H1 (cell line): ENCODE measurements at regions not wholly inside any gene's neighbourhood (a gene's known extent, or its start where the extent isn't known, plus 50 kb on each side); places are given as distances from the start of the nearest gene placed in this dataset.

ENCODE experiments used
- BRCA1 ChIP-seq: IDR thresholded peaks from 2 replicates; pipeline ENCODE4 v1.6.1; 2012; ENCODE audit warnings: low read depth, low read length, improper control_type of control experiment
- CREB1 ChIP-seq: IDR thresholded peaks from 2 replicates; pipeline ENCODE4 v1.6.1; 2012; ENCODE audit warnings: inconsistent platforms
- EP300 ChIP-seq, 2 experiments: IDR thresholded peaks; 1 replicate in 1 of 2; 2 replicates in 1 of 2; pipeline ENCODE4 v1.6.1; 2011 to 2012; ENCODE audit warnings: low read depth in 2 of 2, low read length in 2 of 2, mild to moderate bottlenecking in 2 of 2, borderline replicate concordance in 1 of 2, inconsistent platforms in 1 of 2, moderate library complexity in 1 of 2
- GTF2F1 ChIP-seq: IDR thresholded peaks from 2 replicates; pipeline ENCODE4 v1.6.1; 2012; ENCODE audit warnings: low read depth, low read length, improper control_type of control experiment, borderline replicate concordance
- JUND ChIP-seq: IDR thresholded peaks from 2 replicates; pipeline ENCODE4 v1.6.1; 2011; ENCODE audit warnings: mild to moderate bottlenecking, improper control_type of control experiment, low read length
- SP2 ChIP-seq: IDR thresholded peaks from 2 replicates; pipeline ENCODE4 v1.6.1; 2012; ENCODE audit warnings: mild to moderate bottlenecking, low read length, inconsistent platforms
- TEAD4 ChIP-seq: IDR thresholded peaks from 2 replicates; pipeline ENCODE4 v1.6.1; 2012; ENCODE audit warnings: low read depth, low read length, inconsistent platforms, mixed read lengths
- TF ChIP-seq, protein P1 (sequence below): fragments of 300-600 bp; sonication (generic); IDR thresholded peaks from 2 replicates; pipeline ENCODE4 v1.7.1; 2012; ENCODE audit warnings: low read length, moderate library complexity, mild to moderate bottlenecking, inconsistent platforms; ENCODE audit not compliant: insufficient replicate concordance
- TF ChIP-seq, protein P2 (sequence below): IDR thresholded peaks from 2 replicates; pipeline ENCODE4 v1.6.1; 2012; ENCODE audit warnings: inconsistent platforms
- TF ChIP-seq, protein P3 (sequence below), 3 experiments: IDR thresholded peaks; 1 replicate in 2 of 3; 2 replicates in 1 of 3; pipeline versions ENCODE4 v1.5.1 to v1.6.1; 2011; ENCODE audit warnings: low read length in 3 of 3, mild to moderate bottlenecking in 3 of 3, inconsistent platforms in 2 of 3, low read depth in 1 of 3, moderate library complexity in 1 of 3; ENCODE audit not compliant: insufficient read depth in 1 of 3; ENCODE audit errors: control extremely low read depth in 1 of 3

DNA sequence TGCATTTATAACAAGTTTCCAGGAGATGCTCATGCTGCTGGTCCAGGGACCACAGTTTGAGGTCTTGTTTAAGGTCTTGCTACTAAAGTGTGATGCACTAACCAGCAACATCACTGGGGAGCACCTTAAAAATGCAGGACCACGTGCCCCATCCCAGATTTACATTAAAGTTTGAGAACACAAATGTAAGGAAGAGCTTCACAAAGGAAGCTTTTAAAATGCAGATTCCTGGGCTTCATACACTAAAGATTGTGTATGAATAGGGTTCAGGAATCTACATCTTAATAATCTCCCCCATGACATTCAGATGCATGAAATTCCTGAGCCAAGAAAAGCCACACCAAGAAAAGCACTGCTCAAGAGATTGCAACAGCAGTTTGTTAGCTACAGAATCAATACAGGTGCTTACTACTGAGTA lies 235.3 kb upstream of the TANK start (continued):
- TF ChIP-seq, protein P1, sequence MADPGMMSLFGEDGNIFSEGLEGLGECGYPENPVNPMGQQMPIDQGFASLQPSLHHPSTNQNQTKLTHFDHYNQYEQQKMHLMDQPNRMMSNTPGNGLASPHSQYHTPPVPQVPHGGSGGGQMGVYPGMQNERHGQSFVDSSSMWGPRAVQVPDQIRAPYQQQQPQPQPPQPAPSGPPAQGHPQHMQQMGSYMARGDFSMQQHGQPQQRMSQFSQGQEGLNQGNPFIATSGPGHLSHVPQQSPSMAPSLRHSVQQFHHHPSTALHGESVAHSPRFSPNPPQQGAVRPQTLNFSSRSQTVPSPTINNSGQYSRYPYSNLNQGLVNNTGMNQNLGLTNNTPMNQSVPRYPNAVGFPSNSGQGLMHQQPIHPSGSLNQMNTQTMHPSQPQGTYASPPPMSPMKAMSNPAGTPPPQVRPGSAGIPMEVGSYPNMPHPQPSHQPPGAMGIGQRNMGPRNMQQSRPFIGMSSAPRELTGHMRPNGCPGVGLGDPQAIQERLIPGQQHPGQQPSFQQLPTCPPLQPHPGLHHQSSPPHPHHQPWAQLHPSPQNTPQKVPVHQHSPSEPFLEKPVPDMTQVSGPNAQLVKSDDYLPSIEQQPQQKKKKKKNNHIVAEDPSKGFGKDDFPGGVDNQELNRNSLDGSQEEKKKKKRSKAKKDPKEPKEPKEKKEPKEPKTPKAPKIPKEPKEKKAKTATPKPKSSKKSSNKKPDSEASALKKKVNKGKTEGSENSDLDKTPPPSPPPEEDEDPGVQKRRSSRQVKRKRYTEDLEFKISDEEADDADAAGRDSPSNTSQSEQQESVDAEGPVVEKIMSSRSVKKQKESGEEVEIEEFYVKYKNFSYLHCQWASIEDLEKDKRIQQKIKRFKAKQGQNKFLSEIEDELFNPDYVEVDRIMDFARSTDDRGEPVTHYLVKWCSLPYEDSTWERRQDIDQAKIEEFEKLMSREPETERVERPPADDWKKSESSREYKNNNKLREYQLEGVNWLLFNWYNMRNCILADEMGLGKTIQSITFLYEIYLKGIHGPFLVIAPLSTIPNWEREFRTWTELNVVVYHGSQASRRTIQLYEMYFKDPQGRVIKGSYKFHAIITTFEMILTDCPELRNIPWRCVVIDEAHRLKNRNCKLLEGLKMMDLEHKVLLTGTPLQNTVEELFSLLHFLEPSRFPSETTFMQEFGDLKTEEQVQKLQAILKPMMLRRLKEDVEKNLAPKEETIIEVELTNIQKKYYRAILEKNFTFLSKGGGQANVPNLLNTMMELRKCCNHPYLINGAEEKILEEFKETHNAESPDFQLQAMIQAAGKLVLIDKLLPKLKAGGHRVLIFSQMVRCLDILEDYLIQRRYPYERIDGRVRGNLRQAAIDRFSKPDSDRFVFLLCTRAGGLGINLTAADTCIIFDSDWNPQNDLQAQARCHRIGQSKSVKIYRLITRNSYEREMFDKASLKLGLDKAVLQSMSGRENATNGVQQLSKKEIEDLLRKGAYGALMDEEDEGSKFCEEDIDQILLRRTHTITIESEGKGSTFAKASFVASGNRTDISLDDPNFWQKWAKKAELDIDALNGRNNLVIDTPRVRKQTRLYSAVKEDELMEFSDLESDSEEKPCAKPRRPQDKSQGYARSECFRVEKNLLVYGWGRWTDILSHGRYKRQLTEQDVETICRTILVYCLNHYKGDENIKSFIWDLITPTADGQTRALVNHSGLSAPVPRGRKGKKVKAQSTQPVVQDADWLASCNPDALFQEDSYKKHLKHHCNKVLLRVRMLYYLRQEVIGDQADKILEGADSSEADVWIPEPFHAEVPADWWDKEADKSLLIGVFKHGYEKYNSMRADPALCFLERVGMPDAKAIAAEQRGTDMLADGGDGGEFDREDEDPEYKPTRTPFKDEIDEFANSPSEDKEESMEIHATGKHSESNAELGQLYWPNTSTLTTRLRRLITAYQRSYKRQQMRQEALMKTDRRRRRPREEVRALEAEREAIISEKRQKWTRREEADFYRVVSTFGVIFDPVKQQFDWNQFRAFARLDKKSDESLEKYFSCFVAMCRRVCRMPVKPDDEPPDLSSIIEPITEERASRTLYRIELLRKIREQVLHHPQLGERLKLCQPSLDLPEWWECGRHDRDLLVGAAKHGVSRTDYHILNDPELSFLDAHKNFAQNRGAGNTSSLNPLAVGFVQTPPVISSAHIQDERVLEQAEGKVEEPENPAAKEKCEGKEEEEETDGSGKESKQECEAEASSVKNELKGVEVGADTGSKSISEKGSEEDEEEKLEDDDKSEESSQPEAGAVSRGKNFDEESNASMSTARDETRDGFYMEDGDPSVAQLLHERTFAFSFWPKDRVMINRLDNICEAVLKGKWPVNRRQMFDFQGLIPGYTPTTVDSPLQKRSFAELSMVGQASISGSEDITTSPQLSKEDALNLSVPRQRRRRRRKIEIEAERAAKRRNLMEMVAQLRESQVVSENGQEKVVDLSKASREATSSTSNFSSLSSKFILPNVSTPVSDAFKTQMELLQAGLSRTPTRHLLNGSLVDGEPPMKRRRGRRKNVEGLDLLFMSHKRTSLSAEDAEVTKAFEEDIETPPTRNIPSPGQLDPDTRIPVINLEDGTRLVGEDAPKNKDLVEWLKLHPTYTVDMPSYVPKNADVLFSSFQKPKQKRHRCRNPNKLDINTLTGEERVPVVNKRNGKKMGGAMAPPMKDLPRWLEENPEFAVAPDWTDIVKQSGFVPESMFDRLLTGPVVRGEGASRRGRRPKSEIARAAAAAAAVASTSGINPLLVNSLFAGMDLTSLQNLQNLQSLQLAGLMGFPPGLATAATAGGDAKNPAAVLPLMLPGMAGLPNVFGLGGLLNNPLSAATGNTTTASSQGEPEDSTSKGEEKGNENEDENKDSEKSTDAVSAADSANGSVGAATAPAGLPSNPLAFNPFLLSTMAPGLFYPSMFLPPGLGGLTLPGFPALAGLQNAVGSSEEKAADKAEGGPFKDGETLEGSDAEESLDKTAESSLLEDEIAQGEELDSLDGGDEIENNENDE = peak; percentile 78
- peak; percentile 84 for TF ChIP-seq TEAD4
- peak; percentile 40; the same call in 1 of the 2 replicates for TF ChIP-seq CREB1
- TF ChIP-seq, protein P2, sequence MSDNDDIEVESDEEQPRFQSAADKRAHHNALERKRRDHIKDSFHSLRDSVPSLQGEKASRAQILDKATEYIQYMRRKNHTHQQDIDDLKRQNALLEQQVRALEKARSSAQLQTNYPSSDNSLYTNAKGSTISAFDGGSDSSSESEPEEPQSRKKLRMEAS = peak; percentile 77
- TF ChIP-seq EP300 (IDR thresholded peaks at IDR 0.05; ENCODE audit: borderline replicate concordance in 1 of 2, low read depth in 2 of 2, low read length in 2 of 2) = no peak
- TF ChIP-seq JUND = no peak
- no peak for TF ChIP-seq GTF2F1
- no peak for TF ChIP-seq SP2
- TF ChIP-seq BRCA1 = no peak
- TF ChIP-seq, protein P3, sequence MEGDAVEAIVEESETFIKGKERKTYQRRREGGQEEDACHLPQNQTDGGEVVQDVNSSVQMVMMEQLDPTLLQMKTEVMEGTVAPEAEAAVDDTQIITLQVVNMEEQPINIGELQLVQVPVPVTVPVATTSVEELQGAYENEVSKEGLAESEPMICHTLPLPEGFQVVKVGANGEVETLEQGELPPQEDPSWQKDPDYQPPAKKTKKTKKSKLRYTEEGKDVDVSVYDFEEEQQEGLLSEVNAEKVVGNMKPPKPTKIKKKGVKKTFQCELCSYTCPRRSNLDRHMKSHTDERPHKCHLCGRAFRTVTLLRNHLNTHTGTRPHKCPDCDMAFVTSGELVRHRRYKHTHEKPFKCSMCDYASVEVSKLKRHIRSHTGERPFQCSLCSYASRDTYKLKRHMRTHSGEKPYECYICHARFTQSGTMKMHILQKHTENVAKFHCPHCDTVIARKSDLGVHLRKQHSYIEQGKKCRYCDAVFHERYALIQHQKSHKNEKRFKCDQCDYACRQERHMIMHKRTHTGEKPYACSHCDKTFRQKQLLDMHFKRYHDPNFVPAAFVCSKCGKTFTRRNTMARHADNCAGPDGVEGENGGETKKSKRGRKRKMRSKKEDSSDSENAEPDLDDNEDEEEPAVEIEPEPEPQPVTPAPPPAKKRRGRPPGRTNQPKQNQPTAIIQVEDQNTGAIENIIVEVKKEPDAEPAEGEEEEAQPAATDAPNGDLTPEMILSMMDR (IDR thresholded peaks at IDR 0.05; ENCODE audit: control extremely low read depth in 1 of 3, insufficient read depth in 1 of 3, low read depth in 1 of 3, low read length in 3 of 3) = no peak
